ENCODE measurements at regions not wholly inside any gene's neighbourhood (a gene's known extent, or its start where the extent isn't known, plus 50 kb on each side); places are given as distances from the start of the nearest gene placed in this dataset.
A peak's percentile ranks its signal among the peaks of the same experiment; 100 is the strongest.

DNA sequence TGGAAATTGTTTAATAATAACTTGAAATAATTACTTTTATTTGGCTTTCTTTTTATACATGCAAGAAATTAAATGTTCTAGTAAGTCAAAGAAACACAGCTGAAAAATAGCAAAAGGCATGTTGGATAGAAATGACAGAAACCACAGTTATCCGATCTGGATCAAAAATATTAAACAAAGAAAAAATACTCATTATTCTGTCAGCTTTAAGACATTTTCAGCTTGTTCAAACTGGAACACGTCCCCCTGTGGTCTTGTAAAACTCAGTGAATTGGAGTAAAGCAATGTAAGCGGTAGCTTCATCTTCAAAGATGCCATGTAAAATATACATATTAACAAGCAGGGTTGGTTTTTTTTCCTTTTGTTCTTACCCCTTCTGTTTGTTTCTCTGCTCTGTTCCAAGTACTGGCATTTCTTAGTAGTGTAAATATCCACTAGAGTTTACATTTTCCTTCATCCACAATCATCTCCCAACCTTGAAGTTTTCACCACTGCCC, 223.4 kb downstream of the IGSF11 start:
- no peak for DNase-seq

DNA sequence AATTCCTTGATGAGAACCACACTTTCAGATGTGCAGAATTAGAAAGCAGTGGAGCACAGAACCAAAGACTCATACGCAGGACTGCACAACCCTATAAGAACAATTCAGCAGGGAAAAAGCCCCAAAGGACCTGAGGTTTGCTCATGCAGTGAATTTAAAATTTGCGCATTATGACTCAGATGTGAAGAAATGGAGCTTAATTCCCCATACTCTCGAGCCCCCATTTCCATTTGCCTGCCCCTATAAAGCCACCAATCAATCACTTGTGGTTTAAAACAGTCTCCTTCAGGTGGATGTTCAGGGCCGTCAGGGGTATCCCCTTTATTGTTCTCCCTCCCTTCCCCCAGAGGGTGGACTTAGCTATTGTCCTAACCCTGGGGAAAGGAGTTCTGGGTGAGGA, 221.2 kb downstream of the IGSF11 start:
- DNase-seq = no peak

GRCh38 chr3:118817748-118818165, 216.9 kb downstream of the IGSF11 start:
- DNase-seq = peak; percentile 59

DNA sequence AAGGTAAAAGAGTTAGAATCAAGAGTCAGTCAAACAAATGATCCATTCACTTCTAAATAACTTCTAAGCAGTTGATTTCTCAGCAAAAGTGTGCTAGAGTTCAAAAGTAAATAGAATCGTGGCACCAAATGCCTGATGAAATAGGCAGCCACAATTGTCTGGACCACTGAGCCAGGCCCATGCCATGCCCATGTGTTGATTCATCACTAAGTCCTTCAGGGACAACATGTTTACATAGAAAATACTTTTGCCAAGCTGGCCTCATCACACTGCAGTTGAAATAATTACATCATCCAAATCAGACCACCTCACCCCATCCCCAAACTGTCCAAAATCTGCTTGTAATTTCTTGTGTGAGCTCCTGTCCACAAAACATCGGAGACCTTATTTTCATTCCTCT, 216.3 kb downstream of the IGSF11 start:
- DNase-seq = no peak

DNA sequence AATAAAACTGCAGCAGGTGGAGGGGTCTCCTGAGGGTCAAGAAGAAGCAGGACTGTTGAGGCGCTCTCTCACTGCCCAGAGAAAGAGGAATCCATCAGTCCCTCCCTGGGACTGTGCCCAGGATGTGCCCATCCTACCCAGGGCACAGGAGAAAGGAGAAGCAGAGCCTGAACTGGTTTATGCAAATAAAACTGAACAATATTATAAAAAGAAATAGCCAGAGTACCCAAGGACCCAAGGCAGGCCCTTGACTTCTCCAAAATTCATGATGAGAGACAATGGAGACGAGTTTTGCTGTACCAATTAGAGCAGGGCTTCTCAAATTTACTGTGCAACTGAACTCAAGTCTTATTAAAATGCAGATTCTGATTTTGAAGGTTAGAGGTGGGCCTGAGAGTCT, 211.0 kb downstream of the IGSF11 start:
- no peak for DNase-seq

DNA sequence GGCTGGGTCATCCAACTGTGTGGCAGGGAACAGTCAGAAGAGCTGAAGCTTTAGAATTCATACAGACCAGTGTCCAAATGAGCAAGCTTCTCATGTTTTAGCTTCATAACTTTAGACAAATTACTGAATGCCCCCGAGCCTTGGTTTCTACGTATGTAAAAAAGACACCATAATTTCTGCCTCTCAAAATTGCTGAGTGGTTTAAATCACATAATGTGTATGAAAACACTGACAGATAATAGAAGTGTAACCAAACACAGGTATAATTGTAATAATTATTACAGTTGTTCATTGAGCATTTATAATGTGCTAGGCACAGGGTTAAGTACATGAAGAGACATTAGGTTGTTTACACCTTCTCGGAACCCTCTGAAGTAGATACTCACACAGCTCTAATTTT, 207.2 kb downstream of the IGSF11 start:
- DNase-seq = no peak

- DNase-seq = no peak
Observed at GRCh38 chr3:118828351-118828750, 206.3 kb downstream of the IGSF11 start.

GRCh38 chr3:118833075-118833474, 201.6 kb downstream of the IGSF11 start:
- no peak for DNase-seq

- no peak for DNase-seq
Observed at GRCh38 chr3:118838871-118839270, 195.8 kb downstream of the IGSF11 start.

GRCh38 chr3:118842147-118842863, 192.3 kb downstream of the IGSF11 start:
- DNase-seq = no peak

DNA sequence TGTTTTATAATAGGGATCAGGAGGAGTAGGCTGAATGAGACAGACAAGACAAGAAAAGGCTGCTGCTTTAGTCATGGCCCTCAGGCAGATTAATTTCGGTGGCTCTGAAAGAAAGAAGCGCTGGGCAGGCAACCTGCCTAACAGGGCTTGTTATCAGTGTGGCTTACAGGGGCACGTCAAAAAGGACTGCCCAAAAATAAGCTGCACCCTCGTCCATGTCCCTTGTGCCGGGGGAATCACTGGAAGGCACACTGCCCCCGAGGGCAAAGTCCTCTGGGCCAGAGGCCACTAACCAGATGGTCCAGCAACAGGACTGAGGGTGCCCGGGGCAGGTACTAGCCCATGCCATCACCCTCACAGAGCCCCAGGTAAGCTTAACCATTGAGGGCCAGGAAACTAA, 188.5 kb downstream of the IGSF11 start:
- DNase-seq = no peak
